AG09309 (cell line): ENCODE measurements at regions not wholly inside any gene's neighbourhood (a gene's known extent, or its start where the extent isn't known, plus 50 kb on each side); places are given as distances from the start of the nearest gene placed in this dataset.

Experiments used
- DNase-seq: peaks from one replicate; pipeline ENCODE4 v3.0.0-alpha.2; 2010; ENCODE audit warnings: low read depth
- H3K4me3 ChIP-seq: 2 replicates; pipeline ENCODE4 v1.5.1; 2011; ENCODE audit warnings: mild to moderate bottlenecking, low read depth, low read length, moderate library complexity; ENCODE audit not compliant: control insufficient read depth
- CTCF ChIP-seq: IDR thresholded peaks from 2 replicates; pipeline ENCODE4 v1.5.1; 2011; ENCODE audit warnings: mild to moderate bottlenecking, low read depth, low read length, inconsistent platforms; ENCODE audit not compliant: insufficient read depth, control insufficient read depth; ENCODE audit errors: missing control alignments

- no peak for TF ChIP-seq CTCF
- H3K4me3 ChIP-seq, result no peak overlapping the region
- DNase-seq, result no peak
Observed at GRCh38 chr5:112685386-112685785, 52.3 kb upstream of the APC start.

- no peak for DNase-seq
- H3K4me3 ChIP-seq, result no peak overlapping the region
Observed at GRCh38 chr5:112685931-112686330, 51.8 kb upstream of the APC start.

GRCh38 chr5:112686675-112687074, 51.0 kb upstream of the APC start:
- H3K4me3 ChIP-seq, result no peak overlapping the region
- DNase-seq, result no peak
- no peak for TF ChIP-seq CTCF

More at GRCh38 chr5:112685931-112686330, 51.8 kb upstream of the APC start:
- no peak for TF ChIP-seq CTCF

GRCh38 chr5:112687306-112687705, 50.4 kb upstream of the APC start:
- no peak overlapping the region for H3K4me3 ChIP-seq
- no peak for TF ChIP-seq CTCF
- DNase-seq, result no peak
